ENCODE measurements at regions not wholly inside any gene's neighbourhood (a gene's known extent, or its start where the extent isn't known, plus 50 kb on each side); places are given as distances from the start of the nearest gene placed in this dataset.

- WGBS, 5 donors, result 52 to 68% (median 58%) methylated on average over 2 of the region's 2 CpGs
These were observed 210.6 kb downstream of the SLC6A15 start for GRCh38 chr12:84702001-84702400.

DNA sequence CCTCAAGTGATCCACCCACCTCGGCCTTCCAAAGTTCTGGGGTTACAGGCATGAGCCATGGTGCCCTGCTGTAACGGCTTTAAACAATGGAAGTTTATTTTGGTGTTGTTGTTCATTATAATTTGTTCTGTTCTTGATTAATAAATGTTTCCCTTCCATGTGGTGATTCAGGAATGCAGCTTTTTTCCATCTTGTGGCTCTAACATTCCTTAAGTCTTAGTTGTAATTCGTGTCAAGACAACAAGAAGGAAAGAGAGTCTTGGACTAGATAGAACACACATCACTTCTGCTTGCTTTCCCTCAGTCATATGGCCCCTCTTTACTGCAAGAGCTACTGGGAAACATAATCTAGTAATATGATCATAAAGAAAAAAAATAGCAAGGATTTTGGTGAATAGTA is 211.6 kb downstream of the SLC6A15 start:
- Histone ChIP-seq H3K9me3 (no peaks in the 10 kb centered on the region), H3K4me3 (no peak overlapping the region), H3K36me3 (no peaks in the 10 kb centered on the region), H3K4me1 (no peaks in the 10 kb centered on the region), H3K27ac (no peak overlapping the region), H3K27me3 (replicated peaks in 1 of 7) (no peaks in the 10 kb centered on the region)
- 66 to 80% (median 71%) methylated on average over 3 of the region's 3 CpGs for WGBS, 5 donors
- intact Hi-C loops (cut with DNase I; ENCODE audit: low total_unique reads), result no loop called here
- DNase-seq, result no peak
- TF ChIP-seq CTCF (IDR thresholded peaks at IDR 0.05 in 8 of 11, conservative IDR thresholded peaks at IDR 0.05 in 3 of 11), result no peak
- TF ChIP-seq POLR2AphosphoS5 (IDR thresholded peaks at IDR 0.05), result no peak
- TF ChIP-seq POLR2A (IDR thresholded peaks at IDR 0.05), result no peak

More at GRCh38 chr12:84702001-84702400, 210.6 kb downstream of the SLC6A15 start:
- H3K36me3 ChIP-seq, result no peaks in the 10 kb centered on the region
- no peaks in the 10 kb centered on the region for H3K4me1 ChIP-seq
- no peaks in the 10 kb centered on the region for H3K9me3 ChIP-seq
- H3K27me3 ChIP-seq (replicated peaks in 1 of 7), result no peaks in the 10 kb centered on the region
- TF ChIP-seq POLR2AphosphoS5 (IDR thresholded peaks at IDR 0.05), result no peak
- no peak for TF ChIP-seq CTCF (IDR thresholded peaks at IDR 0.05 in 8 of 11, conservative IDR thresholded peaks at IDR 0.05 in 3 of 11)
- TF ChIP-seq POLR2A (IDR thresholded peaks at IDR 0.05), result no peak
- no peak overlapping the region for H3K4me3 ChIP-seq
- intact Hi-C loops (cut with DNase I; ENCODE audit: low total_unique reads), result no loop called here
- no peak for DNase-seq
- no peak overlapping the region for H3K27ac ChIP-seq

GRCh38 chr12:84698576-84699333 is 213.8 kb downstream of the SLC6A15 start:
- Histone ChIP-seq H3K36me3 (no peaks in the 10 kb centered on the region), H3K9me3 (no peaks in the 10 kb centered on the region), H3K4me3 (no peak overlapping the region), H3K27ac (no peak overlapping the region), H3K27me3 (replicated peaks in 1 of 7) (no peaks in the 10 kb centered on the region), H3K4me1 (no peaks in the 10 kb centered on the region)
- no peak for TF ChIP-seq POLR2A (IDR thresholded peaks at IDR 0.05)
- TF ChIP-seq CTCF (IDR thresholded peaks at IDR 0.05 in 8 of 11, conservative IDR thresholded peaks at IDR 0.05 in 3 of 11), result no peak
- no peak for TF ChIP-seq POLR2AphosphoS5 (IDR thresholded peaks at IDR 0.05)
- no peak for DNase-seq
- 64 to 81% (median 72%) methylated on average over 3 of the region's 3 CpGs for WGBS, 5 donors
- intact Hi-C loops (cut with DNase I; ENCODE audit: low total_unique reads), result no loop called here

DNA sequence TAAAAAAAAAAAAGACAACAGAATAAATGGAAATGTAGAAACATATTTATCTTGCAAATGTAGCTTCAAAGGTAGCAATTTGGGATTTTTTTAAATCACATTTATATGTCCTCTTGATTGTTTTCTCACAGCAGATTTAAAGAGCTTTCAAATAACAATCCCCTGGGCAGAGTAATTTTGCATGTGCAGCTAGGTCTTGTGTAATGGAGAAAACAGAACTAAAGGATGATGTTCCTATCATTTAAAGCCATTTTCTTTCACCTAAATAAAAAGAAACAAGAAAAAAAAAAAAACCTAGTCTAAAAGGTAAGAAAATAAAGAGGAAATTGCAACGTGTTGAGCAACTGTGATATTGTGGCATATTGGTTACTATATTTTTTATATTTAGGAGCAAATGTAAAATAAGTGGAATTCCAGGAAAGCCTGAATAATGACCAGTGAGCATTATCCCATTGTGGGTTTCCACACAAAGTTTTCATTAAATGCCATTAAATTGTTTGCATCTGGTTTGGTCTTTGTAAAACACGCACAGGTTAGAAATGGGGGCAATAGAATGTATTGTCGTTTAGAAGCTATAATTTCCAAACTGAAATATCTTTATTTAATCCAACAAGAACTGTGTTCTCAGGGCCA is 215.6 kb downstream of the SLC6A15 start:
- Histone ChIP-seq H3K4me3 (no peak overlapping the region), H3K4me1 (no peaks in the 10 kb centered on the region), H3K9me3 (no peaks in the 10 kb centered on the region), H3K27me3 (replicated peaks in 1 of 7) (no peaks in the 10 kb centered on the region), H3K27ac (no peak overlapping the region), H3K36me3 (no peaks in the 10 kb centered on the region)
- no peak for DNase-seq
- TF ChIP-seq POLR2AphosphoS5 (IDR thresholded peaks at IDR 0.05) (no peak), CTCF (IDR thresholded peaks at IDR 0.05 in 8 of 11, conservative IDR thresholded peaks at IDR 0.05 in 3 of 11) (no peak), POLR2A (IDR thresholded peaks at IDR 0.05) (no peak)
- WGBS, 5 donors, result 46 to 59% (median 55%) methylated on average over 3 of the region's 3 CpGs
- intact Hi-C loops (cut with DNase I; ENCODE audit: low total_unique reads), result no loop called here

Data from spleen (tissue), 11 donors.